ENCODE measurements at regions not wholly inside any gene's neighbourhood (a gene's known extent, or its start where the extent isn't known, plus 50 kb on each side); places are given as distances from the start of the nearest gene placed in this dataset.
"Not testable (repeated sequence)": the region's sequence is repeated elsewhere in the genome, so short reads cannot be mapped to it uniquely, and the experiment has no call there.

GRCh38 chr5:118365718-118366117 lies 622.6 kb downstream of the DTWD2 start:
- no peak for DNase-seq

GRCh38 chr5:118354797-118355196 lies 633.5 kb downstream of the DTWD2 start:
- no peak for DNase-seq

- DNase-seq: no peak
These were observed 634.4 kb downstream of the DTWD2 start for GRCh38 chr5:118353970-118354369.

- DNase-seq: no peak
These were observed 651.9 kb downstream of the DTWD2 start for GRCh38 chr5:118336468-118336867.

- DNase-seq: no peak
These were observed 661.0 kb downstream of the DTWD2 start for GRCh38 chr5:118327389-118327788.

GRCh38 chr5:118326481-118327045 lies 661.8 kb downstream of the DTWD2 start:
- no peak for DNase-seq

GRCh38 chr5:118325931-118326330 lies 662.4 kb downstream of the DTWD2 start:
- DNase-seq: no peak

GRCh38 chr5:118323723-118324122 lies 664.6 kb downstream of the DTWD2 start:
- DNase-seq: not testable (repeated sequence)

GRCh38 chr5:118321081-118321480 lies 667.3 kb downstream of the DTWD2 start:
- no peak for DNase-seq

GRCh38 chr5:118320121-118320520 lies 668.2 kb downstream of the DTWD2 start:
- DNase-seq: no peak

- no peak for DNase-seq
These were observed 673.4 kb downstream of the DTWD2 start for GRCh38 chr5:118314931-118315330.

GRCh38 chr5:118311103-118311819 lies 677.1 kb downstream of the DTWD2 start:
- no peak for DNase-seq

- no peak for DNase-seq
These were observed 677.9 kb downstream of the DTWD2 start for GRCh38 chr5:118310401-118310800.

- no peak for DNase-seq
These were observed 685.1 kb downstream of the DTWD2 start for GRCh38 chr5:118303296-118303695.

GRCh38 chr5:118302786-118303185 lies 685.6 kb downstream of the DTWD2 start:
- DNase-seq: no peak

- no peak for DNase-seq
These were observed 686.7 kb downstream of the DTWD2 start for GRCh38 chr5:118301696-118302095.

- DNase-seq: no peak
These were observed 693.3 kb downstream of the DTWD2 start for GRCh38 chr5:118295045-118295444.

GRCh38 chr5:118293378-118293777 lies 695.0 kb downstream of the DTWD2 start:
- DNase-seq: no peak

GRCh38 chr5:118290204-118290603 lies 698.1 kb downstream of the DTWD2 start:
- no peak for DNase-seq

GRCh38 chr5:118284230-118284629 lies 704.1 kb downstream of the DTWD2 start:
- DNase-seq: not testable (repeated sequence)

- not testable (repeated sequence) for DNase-seq
These were observed 705.8 kb downstream of the DTWD2 start for GRCh38 chr5:118282480-118283038.

- no peak for DNase-seq
These were observed 708.6 kb downstream of the DTWD2 start for GRCh38 chr5:118279540-118280294.

GRCh38 chr5:118270526-118270925 lies 717.8 kb downstream of the DTWD2 start:
- no peak for DNase-seq

GRCh38 chr5:118258223-118258622 lies 730.1 kb downstream of the DTWD2 start:
- no peak for DNase-seq
